ENCODE measurements at regions not wholly inside any gene's neighbourhood (a gene's known extent, or its start where the extent isn't known, plus 50 kb on each side); places are given as distances from the start of the nearest gene placed in this dataset.

DNA sequence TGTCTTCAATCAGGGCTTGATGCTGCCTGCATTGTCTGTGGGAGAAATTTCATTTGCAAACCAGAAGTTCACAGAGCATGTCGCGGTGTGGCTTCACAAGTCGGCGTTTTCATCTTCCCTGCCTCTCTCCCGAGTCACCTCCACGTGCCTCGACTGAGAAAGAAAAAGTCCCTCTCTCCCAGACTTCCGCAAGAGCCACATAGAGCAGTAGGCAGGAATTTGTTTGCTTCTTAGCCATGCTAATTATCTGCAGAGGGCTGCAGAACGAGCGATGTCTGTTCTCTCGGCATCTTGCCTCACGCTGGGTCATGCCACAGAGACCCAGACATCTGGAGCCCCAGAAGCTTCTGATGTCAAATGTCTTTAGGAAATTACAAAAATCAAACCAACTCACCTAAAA lies 272.2 kb downstream of the TCF7L2 start:
- TF ChIP-seq GATA2 (IDR thresholded peaks at IDR 0.05; ENCODE audit: low read depth, low read length) (no peak), GATA3 (IDR thresholded peaks at IDR 0.05; ENCODE audit: low read depth, low read length) (no peak)
